K562 (cell line): ENCODE measurements at regions not wholly inside any gene's neighbourhood (a gene's known extent, or its start where the extent isn't known, plus 50 kb on each side); places are given as distances from the start of the nearest gene placed in this dataset.

Experiments
- ATAC-seq: fragments of 200-7000 bp; cut with Tn5 transposase; 3 replicates; pipeline ENCODE4 v1.9.1; 2020; ENCODE audit warnings: moderate library complexity
- BruUV-seq: library from RNA; stranded (reverse); fragments of 400-500 nt; replicated peaks from 2 replicates; lab custom pipeline; 2021; lab: Mats Ljungman, UMichigan
- CTCF ChIA-PET: fragments of 300-600 bp; formaldehyde crosslinking; extraction: SDS; loops from one replicate; lab custom pipeline; 2021; ENCODE audit warnings: low intra/inter-chr PET ratio; lab: Yijun Ruan, JAX
- POLR2A ChIA-PET: fragments of 300-600, 350-650 bp; sonication (Branson Sonifier 250); formaldehyde crosslinking; extraction: SDS; loops from one replicate; lab custom pipeline; 2021; ENCODE audit warnings: antibody characterized with exemption, inconsistent platforms; lab: Yijun Ruan, JAX
- DNase-seq, 4 experiments: peaks; one replicate each; pipeline versions ENCODE4 v3.0.0 to v3.0.0-alpha.2; 2011 to 2018; ENCODE audit warnings: low spot score in 3 of 4, mixed read lengths in 3 of 4; ENCODE audit errors: extremely low read depth in 1 of 4
- FAIRE-seq: peaks from 2 replicates; lab custom pipeline; 2011; peaks lifted over from hg19 to GRCh38; lab: Jason Lieb, UNC
- H2AFZ ChIP-seq: 2 replicates; pipeline ENCODE4 v1.6.0; 2011; ENCODE audit warnings: low read depth, low read length, control low read depth, inconsistent platforms
- H3K27ac ChIP-seq: fragments of 200-600 bp; 3 replicates; pipeline ENCODE4 v1.8.0; 2011; ENCODE audit warnings: low read depth, mild to moderate bottlenecking, control low read depth, inconsistent platforms, low read length, moderate library complexity, mixed read lengths; ENCODE audit errors: extremely low read depth
- H3K27me3 ChIP-seq, 2 experiments: fragments of 300-600 bp in 1 of 2; 2 replicates in 1 of 2; 3 replicates in 1 of 2; pipeline versions ENCODE4 v1.6.0 to v1.8.0; 2011; ENCODE audit warnings: inconsistent platforms in 2 of 2, low read length in 2 of 2, mild to moderate bottlenecking in 1 of 2, mixed read lengths in 1 of 2, moderate library complexity in 1 of 2; ENCODE audit not compliant: control insufficient read depth in 2 of 2, insufficient read depth in 2 of 2
- H3K36me3 ChIP-seq: fragments of 300-600 bp; 3 replicates; pipeline ENCODE4 v1.8.0; 2011; ENCODE audit warnings: mild to moderate bottlenecking, low read length, inconsistent platforms; ENCODE audit not compliant: control insufficient read depth, insufficient read depth
- H3K4me1 ChIP-seq, 2 experiments: fragments of 200-600 bp in 1 of 2; replicated peaks in 1 of 2; 2 replicates in 1 of 2; 3 replicates in 1 of 2; pipeline versions ENCODE4 v1.5.1 to v1.8.0; 2011; ENCODE audit warnings: inconsistent platforms in 2 of 2, low read length in 2 of 2, mild to moderate bottlenecking in 1 of 2, mixed read lengths in 1 of 2, moderate library complexity in 1 of 2; ENCODE audit not compliant: control insufficient read depth in 2 of 2, insufficient read depth in 2 of 2
- H3K4me2 ChIP-seq: 2 replicates; pipeline ENCODE4 v1.6.1; 2011; ENCODE audit warnings: low read length, control low read depth, inconsistent platforms, mixed read lengths; ENCODE audit not compliant: insufficient read depth
- H3K4me3 ChIP-seq: fragments of 200-600 bp; sonication (generic), shearing (Covaris generic); 2 replicates; pipeline ENCODE4 v1.5.1; 2016; ENCODE audit warnings: control low read depth, inconsistent platforms
- H3K79me2 ChIP-seq: fragments of 200-600 bp; 3 replicates; pipeline ENCODE4 v1.8.0; 2011; ENCODE audit warnings: low read length, inconsistent platforms; ENCODE audit not compliant: control insufficient read depth, insufficient read depth
- H3K9ac ChIP-seq, 2 experiments: 2 replicates each; pipeline versions ENCODE4 v1.6.0 to v1.6.1; 2011; ENCODE audit warnings: low read depth in 2 of 2, low read length in 2 of 2, control low read depth in 1 of 2, inconsistent platforms in 1 of 2, mild to moderate bottlenecking in 1 of 2, mixed read lengths in 1 of 2; ENCODE audit not compliant: insufficient read depth in 1 of 2
- H3K9me1 ChIP-seq: one replicate; pipeline ENCODE4 v1.6.0; 2011; ENCODE audit warnings: inconsistent platforms, mild to moderate bottlenecking, low read length, moderate library complexity; ENCODE audit not compliant: control insufficient read depth, insufficient read depth
- H3K9me3 ChIP-seq: replicated peaks from 2 replicates; pipeline ENCODE4 v1.5.1; 2011; ENCODE audit warnings: low read depth, low read length, inconsistent platforms; ENCODE audit not compliant: control insufficient read depth, insufficient read depth
- H4K20me1 ChIP-seq: replicated peaks from 2 replicates; pipeline ENCODE4 v1.6.1; 2011; ENCODE audit warnings: low read length, inconsistent platforms, mixed read lengths; ENCODE audit not compliant: control insufficient read depth, insufficient read depth
- ARHGAP35 ChIP-seq: fragments of 450-650 bp; IDR thresholded peaks from 2 replicates; pipeline ENCODE4 v1.6.1; 2018; ENCODE audit not compliant: partially characterized antibody
- C11orf30 ChIP-seq: fragments of 450-650 bp; IDR thresholded peaks from 2 replicates; pipeline ENCODE4 v1.6.1; 2016; ENCODE audit warnings: low read depth, mild to moderate bottlenecking
- E2F1 ChIP-seq: sonication (generic); formaldehyde crosslinking; IDR thresholded peaks from 2 replicates; pipeline ENCODE4 v1.8.1; 2023; ENCODE audit warnings: mild to moderate bottlenecking, missing genetic modification reagents, moderate library complexity
- MAFK ChIP-seq: IDR thresholded peaks from 2 replicates; pipeline ENCODE4 v1.6.1; 2011; ENCODE audit warnings: low read length, improper control_type of control experiment
- MED1 ChIP-seq: sonication (generic); formaldehyde crosslinking; IDR thresholded peaks from 2 replicates; pipeline ENCODE4 v1.8.1; 2023; ENCODE audit warnings: missing genetic modification reagents, borderline replicate concordance
- NFATC3 ChIP-seq: fragments of 450-650 bp; IDR thresholded peaks from 2 replicates; pipeline ENCODE4 v1.6.1; 2017; ENCODE audit warnings: mild to moderate bottlenecking
- SNAPC5 ChIP-seq: fragments of 250-450 bp; sonication (Bioruptor Pico); IDR thresholded peaks from 2 replicates; pipeline ENCODE4 v1.8.0; 2021; ENCODE audit warnings: moderate library complexity, mild to moderate bottlenecking, inconsistent platforms
- TRIM25 ChIP-seq: fragments of 450-650 bp; IDR thresholded peaks from 2 replicates; pipeline ENCODE4 v1.7.0; 2016; ENCODE audit warnings: borderline replicate concordance
- ZNF124 ChIP-seq: sonication (generic); formaldehyde crosslinking; IDR thresholded peaks from 2 replicates; pipeline ENCODE4 v1.8.1; 2022; ENCODE audit warnings: missing genetic modification reagents
- ZNF140 ChIP-seq: fragments of 250-450 bp; sonication (Bioruptor Pico); IDR thresholded peaks from 2 replicates; pipeline ENCODE4 v1.8.0; 2021; ENCODE audit warnings: moderate library complexity, mild to moderate bottlenecking, inconsistent platforms
- ZNF232 ChIP-seq: sonication (generic); formaldehyde crosslinking; IDR thresholded peaks from 2 replicates; pipeline ENCODE4 v1.8.0; 2022; ENCODE audit warnings: mild to moderate bottlenecking, missing genetic modification reagents
- ZNF77 ChIP-seq: fragments of 250-450 bp; sonication (Bioruptor Pico); IDR thresholded peaks from 2 replicates; pipeline ENCODE4 v1.5.0; 2020
- WGBS: fragments of 100-300 bp; shearing (Covaris generic); methylation state at CpG from one replicate; pipeline ENCODE4 v1.1.6; 2016; ENCODE audit warnings: low coverage, mixed read lengths; ENCODE audit not compliant: insufficient coverage; ENCODE audit errors: missing lambda C conversion rate; 5-methylcytosine and 5-hydroxymethylcytosine counted together
- in situ Hi-C: fragments of 300-500 bp; cut with MboI; formaldehyde crosslinking; loops from 4 replicates; pipeline ENCODE4 v1.15.0; 2018; ENCODE audit warnings: inconsistent platforms, mixed read lengths
- intact Hi-C: fragments of 100-400 bp; cut with micrococcal nuclease; formaldehyde crosslinking; loops from 2 replicates; pipeline ENCODE4 v1.14.2; 2022

GRCh38 chr18:10162340-10162739, 248.5 kb downstream of the VAPA start (continued):
- TF ChIP-seq TRIM25 (no peak), ARHGAP35 (no peak), MED1 (CRISPR knock-in tag) (no peak), MAFK (no peak), ZNF124 (CRISPR knock-in tag) (no peak), C11orf30 (no peak), ZNF140 (no peak)

GRCh38 chr18:10164271-10165071, 250.7 kb downstream of the VAPA start:
- Histone ChIP-seq H3K9me1 (no peaks in the 10 kb centered on the region), H3K4me1 (no peaks in the 10 kb centered on the region), H2AFZ (no peak overlapping the region), H3K27me3 (peaks cover 30 to 59% of the 10 kb centered on the region in 2 experiments), H3K9me3 (no peaks in the 10 kb centered on the region), H3K9ac (no peak overlapping the region), H3K79me2 (no peaks in the 10 kb centered on the region), H3K36me3 (no peaks in the 10 kb centered on the region), H3K4me3 (no peak overlapping the region), H4K20me1 (no peaks in the 10 kb centered on the region; the same call in 1 of the 2 replicates), H3K4me2 (no peak overlapping the region), H3K27ac (no peak overlapping the region)
- ChIA-PET CTCF (no interaction called here), POLR2A (interaction anchor here (0.6 to 1.1 kb wide), 2 partner anchors 18 to 282 kb away, joined by 3 to 6 read pairs; no protein-coding TSS in a partner anchor)
- TF ChIP-seq NFATC3 (no peak), E2F1 (CRISPR knock-in tag) (no peak), ZNF232 (CRISPR knock-in tag) (no peak), SNAPC5 (CRISPR knock-in tag) (no peak), ZNF77 (CRISPR knock-in tag) (no peak)
- no peak for FAIRE-seq
- intact Hi-C loops (loop anchor here (10.0 kb wide), 1 partner anchor 190 kb away; no protein-coding TSS in a partner anchor), in situ Hi-C loops (no loop called here)
- no TSS peak for BruUV-seq
- no peak for DNase-seq
- WGBS, result 0% methylated on average over 17 of the region's 17 CpGs
- ATAC-seq, result no peak
